ENCODE measurements at regions not wholly inside any gene's neighbourhood (a gene's known extent, or its start where the extent isn't known, plus 50 kb on each side); places are given as distances from the start of the nearest gene placed in this dataset.

DNA sequence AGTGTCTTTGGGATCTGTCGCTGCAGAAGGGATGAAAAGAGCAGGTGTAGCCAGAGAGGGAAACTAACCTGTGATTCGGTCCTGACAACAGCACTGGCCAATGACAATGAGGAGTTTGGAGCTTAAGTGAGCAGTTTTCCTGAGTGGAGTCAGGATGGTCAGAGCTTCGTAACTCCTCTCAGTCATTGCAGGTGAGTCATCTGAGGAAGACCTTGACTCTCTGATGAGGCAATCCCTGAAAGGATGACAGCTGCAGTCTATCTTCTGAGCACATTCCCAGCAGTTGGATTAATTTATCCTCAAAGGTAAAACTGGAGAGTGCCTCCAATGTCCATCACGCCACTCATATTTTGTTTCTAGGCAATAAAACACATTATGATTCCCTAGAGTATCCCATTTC is 401.9 kb downstream of the POM121L12 start:
- ChIA-PET POLR2A (no interaction called here), CTCF (no interaction called here)
- H3K4me3 ChIP-seq (ENCODE audit: low read depth, low read length) = no peak overlapping the region
- TF ChIP-seq, protein P1, sequence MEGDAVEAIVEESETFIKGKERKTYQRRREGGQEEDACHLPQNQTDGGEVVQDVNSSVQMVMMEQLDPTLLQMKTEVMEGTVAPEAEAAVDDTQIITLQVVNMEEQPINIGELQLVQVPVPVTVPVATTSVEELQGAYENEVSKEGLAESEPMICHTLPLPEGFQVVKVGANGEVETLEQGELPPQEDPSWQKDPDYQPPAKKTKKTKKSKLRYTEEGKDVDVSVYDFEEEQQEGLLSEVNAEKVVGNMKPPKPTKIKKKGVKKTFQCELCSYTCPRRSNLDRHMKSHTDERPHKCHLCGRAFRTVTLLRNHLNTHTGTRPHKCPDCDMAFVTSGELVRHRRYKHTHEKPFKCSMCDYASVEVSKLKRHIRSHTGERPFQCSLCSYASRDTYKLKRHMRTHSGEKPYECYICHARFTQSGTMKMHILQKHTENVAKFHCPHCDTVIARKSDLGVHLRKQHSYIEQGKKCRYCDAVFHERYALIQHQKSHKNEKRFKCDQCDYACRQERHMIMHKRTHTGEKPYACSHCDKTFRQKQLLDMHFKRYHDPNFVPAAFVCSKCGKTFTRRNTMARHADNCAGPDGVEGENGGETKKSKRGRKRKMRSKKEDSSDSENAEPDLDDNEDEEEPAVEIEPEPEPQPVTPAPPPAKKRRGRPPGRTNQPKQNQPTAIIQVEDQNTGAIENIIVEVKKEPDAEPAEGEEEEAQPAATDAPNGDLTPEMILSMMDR (IDR thresholded peaks at IDR 0.05; ENCODE audit: insufficient read depth, low read length, missing control alignments) = no peak
- DNase-seq (ENCODE audit: low read depth, low spot score) = no peak

GRCh38 chr7:53446170-53446569 is 410.7 kb downstream of the POM121L12 start:
- TF ChIP-seq, protein P1 (IDR thresholded peaks at IDR 0.05; ENCODE audit: insufficient read depth, low read length, missing control alignments) = no peak
- POLR2A ChIA-PET = no interaction called here
- no peak overlapping the region for H3K4me3 ChIP-seq (ENCODE audit: low read depth, low read length)
- DNase-seq (ENCODE audit: low read depth, low spot score) = no peak
- CTCF ChIA-PET = no interaction called here

DNA sequence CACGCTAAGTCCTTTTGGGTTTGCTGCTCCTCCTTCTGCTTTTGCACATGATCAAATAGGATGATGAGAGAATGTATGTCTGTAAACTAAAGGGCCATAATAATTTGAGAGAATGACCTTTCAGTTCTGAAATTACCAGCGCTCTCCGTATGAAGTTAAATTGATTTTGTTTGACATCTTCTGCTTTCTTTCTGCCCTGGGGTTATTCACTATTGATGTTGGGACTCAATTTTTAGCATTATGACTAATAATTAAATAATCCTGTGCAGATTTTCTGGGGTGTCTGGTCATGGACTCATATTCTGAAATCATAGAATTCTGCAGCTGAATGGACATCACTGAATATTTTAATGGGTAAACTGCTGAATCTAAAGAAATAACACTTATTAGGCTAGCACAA is 423.2 kb downstream of the POM121L12 start:
- H3K4me3 ChIP-seq (ENCODE audit: low read depth, low read length) = no peak overlapping the region
- no peak for DNase-seq (ENCODE audit: low read depth, low spot score)
- TF ChIP-seq, protein P1 (IDR thresholded peaks at IDR 0.05; ENCODE audit: insufficient read depth, low read length, missing control alignments) = no peak
- CTCF ChIA-PET = no interaction called here
- POLR2A ChIA-PET = no interaction called here

DNA sequence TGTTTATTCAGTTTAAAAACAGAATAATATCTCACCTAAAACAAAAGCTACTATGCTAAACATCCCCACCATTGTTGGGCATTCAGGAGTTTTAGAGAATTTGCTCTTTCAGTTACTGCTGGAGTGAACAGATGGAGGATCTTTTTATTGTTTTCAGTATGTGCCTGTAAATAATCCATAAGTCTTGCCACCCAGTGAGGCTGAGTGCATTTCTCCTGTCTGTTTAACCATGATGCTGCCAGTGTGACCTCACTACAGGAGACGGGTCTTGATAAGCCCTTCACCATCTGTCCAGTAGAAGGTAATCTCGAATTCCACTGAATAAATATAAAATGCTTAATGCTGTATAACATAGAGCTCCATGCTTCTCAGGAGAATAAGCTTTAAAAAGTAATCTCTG is 430.9 kb downstream of the POM121L12 start:
- TF ChIP-seq, protein P1 (IDR thresholded peaks at IDR 0.05; ENCODE audit: insufficient read depth, low read length, missing control alignments) = no peak
- ChIA-PET POLR2A (no interaction called here), CTCF (no interaction called here)
- DNase-seq (ENCODE audit: low read depth, low spot score) = no peak
- H3K4me3 ChIP-seq (ENCODE audit: low read depth, low read length) = no peak overlapping the region

DNA sequence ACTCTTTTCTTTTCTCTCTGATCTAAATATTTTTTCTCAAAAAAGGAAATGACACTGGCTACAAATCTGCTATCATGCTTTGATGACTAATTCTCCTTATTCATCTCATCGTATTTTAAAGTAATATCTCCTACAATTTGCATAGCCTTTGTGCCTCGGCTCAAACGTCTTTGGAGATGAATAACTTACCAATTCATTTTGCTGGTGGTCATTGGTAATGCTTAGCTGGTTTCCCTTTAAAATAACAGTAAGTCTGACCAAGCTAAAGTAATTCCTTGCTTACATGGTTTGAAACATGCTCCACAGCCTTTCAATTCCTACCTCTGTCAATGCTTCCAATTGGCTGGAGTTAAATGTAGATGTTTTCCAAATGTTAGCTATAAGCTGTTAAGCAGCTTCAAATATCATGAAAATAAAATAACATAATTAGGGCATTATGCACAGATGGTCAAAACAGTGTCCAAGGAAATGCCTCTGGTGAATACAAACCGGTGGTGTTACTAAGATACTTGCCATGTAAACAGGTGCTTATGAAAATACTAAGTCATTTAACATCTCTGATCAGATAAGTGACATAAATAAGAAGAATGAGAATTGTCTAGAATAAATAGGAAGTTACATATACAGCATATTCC is 435.0 kb downstream of the POM121L12 start:
- CTCF ChIA-PET = no interaction called here
- no peak overlapping the region for H3K4me3 ChIP-seq (ENCODE audit: low read depth, low read length)
- TF ChIP-seq, protein P1 (IDR thresholded peaks at IDR 0.05; ENCODE audit: insufficient read depth, low read length, missing control alignments) = no peak
- POLR2A ChIA-PET = no interaction called here
- DNase-seq (ENCODE audit: low read depth, low spot score) = no peak

GRCh38 chr7:53473371-53473770 is 437.9 kb downstream of the POM121L12 start:
- no peak for DNase-seq (ENCODE audit: low read depth, low spot score)
- ChIA-PET CTCF (no interaction called here), POLR2A (no interaction called here)
- H3K4me3 ChIP-seq (ENCODE audit: low read depth, low read length) = no peak overlapping the region
- TF ChIP-seq, protein P1 (IDR thresholded peaks at IDR 0.05; ENCODE audit: insufficient read depth, low read length, missing control alignments) = no peak
